HEK293 (cell line): ENCODE measurements at regions not wholly inside any gene's neighbourhood (a gene's known extent, or its start where the extent isn't known, plus 50 kb on each side); places are given as distances from the start of the nearest gene placed in this dataset.

Experiments used
- CTCF ChIA-PET: fragments of 350-600 bp; formaldehyde crosslinking; extraction: SDS; loops from one replicate; lab custom pipeline; 2021; ENCODE audit warnings: antibody characterized with exemption; lab: Yijun Ruan, JAX
- POLR2A ChIA-PET: fragments of 300-600 bp; formaldehyde crosslinking; extraction: SDS; loops from one replicate; lab custom pipeline; 2020; ENCODE audit warnings: antibody characterized with exemption, inconsistent platforms; lab: Yijun Ruan, JAX
- H3K27ac ChIP-seq: fragments of 200-500 bp; sonication (Bioruptor generic); 2 replicates; pipeline ENCODE4 v1.5.1; 2014; ENCODE audit warnings: low read depth, low read length, control low read depth, inconsistent platforms; ENCODE audit errors: extremely low read depth
- H3K36me3 ChIP-seq, 2 experiments: fragments of 200-500 bp in 1 of 2; sonication (Bioruptor generic) in 1 of 2; 1 replicate in 1 of 2; 2 replicates in 1 of 2; pipeline ENCODE4 v1.5.1; 2014 to 2017; ENCODE audit warnings: inconsistent platforms in 2 of 2, low read length in 2 of 2; ENCODE audit not compliant: control insufficient read depth in 2 of 2, insufficient read depth in 1 of 2
- H3K4me1 ChIP-seq: fragments of 200-500 bp; sonication (Bioruptor generic); 2 replicates; pipeline ENCODE4 v1.5.1; 2014; ENCODE audit warnings: mild to moderate bottlenecking, low read length, inconsistent platforms; ENCODE audit not compliant: control insufficient read depth, insufficient read depth
- H3K4me3 ChIP-seq: 2 replicates; pipeline ENCODE4 v1.5.1; 2011; ENCODE audit warnings: low read depth, mild to moderate bottlenecking, control low read depth, low read length, moderate library complexity
- H3K9me3 ChIP-seq: fragments of 200-500 bp; sonication (Bioruptor generic); 2 replicates; pipeline ENCODE4 v1.5.1; 2014; ENCODE audit warnings: low read depth, low read length, inconsistent platforms; ENCODE audit not compliant: control insufficient read depth, insufficient read depth
- AEBP2 ChIP-seq: fragments of 450-650 bp; formaldehyde crosslinking; IDR thresholded peaks from 2 replicates; pipeline ENCODE4 v1.5.1; 2016; ENCODE audit warnings: missing biosample characterization, missing genetic modification characterization, borderline replicate concordance
- ELK4 ChIP-seq: IDR thresholded peaks from 2 replicates; pipeline ENCODE4 v1.6.1; 2011; ENCODE audit warnings: mild to moderate bottlenecking, low read depth, low read length, borderline replicate concordance
- GFI1B ChIP-seq: fragments of 450-650 bp; formaldehyde crosslinking; IDR thresholded peaks from 2 replicates; pipeline ENCODE4 v1.5.1; 2016; ENCODE audit warnings: missing biosample characterization, missing genetic modification characterization
- GLIS2 ChIP-seq: fragments of 450-650 bp; formaldehyde crosslinking; IDR thresholded peaks from 2 replicates; pipeline ENCODE4 v1.5.1; 2016; ENCODE audit warnings: missing biosample characterization, missing genetic modification characterization
- KLF10 ChIP-seq: fragments of 450-650 bp; IDR thresholded peaks from 2 replicates; pipeline ENCODE4 v1.5.1; 2018; ENCODE audit warnings: missing biosample characterization, mild to moderate bottlenecking, missing genetic modification characterization
- SP3 ChIP-seq: fragments of 450-650 bp; formaldehyde crosslinking; IDR thresholded peaks from 2 replicates; pipeline ENCODE4 v1.5.1; 2016; ENCODE audit warnings: missing biosample characterization, missing genetic modification characterization
- ZBTB21 ChIP-seq: fragments of 450-650 bp; formaldehyde crosslinking; IDR thresholded peaks from 2 replicates; pipeline ENCODE4 v1.5.1; 2017; ENCODE audit warnings: missing biosample characterization, missing genetic modification characterization
- ZNF114 ChIP-seq: fragments of 450-650 bp; formaldehyde crosslinking; IDR thresholded peaks from 2 replicates; pipeline ENCODE4 v1.5.0; 2017; ENCODE audit warnings: missing biosample characterization, missing genetic modification characterization
- ZNF121 ChIP-seq: fragments of 450-650 bp; formaldehyde crosslinking; IDR thresholded peaks from 2 replicates; pipeline ENCODE4 v1.5.1; 2016; ENCODE audit warnings: missing biosample characterization, missing genetic modification characterization
- ZNF169 ChIP-seq: fragments of 450-650 bp; formaldehyde crosslinking; IDR thresholded peaks from 2 replicates; pipeline ENCODE4 v1.5.1; 2016; ENCODE audit warnings: missing biosample characterization, missing genetic modification characterization
- ZNF23 ChIP-seq: fragments of 450-650 bp; formaldehyde crosslinking; IDR thresholded peaks from 2 replicates; pipeline ENCODE4 v1.5.1; 2016; ENCODE audit warnings: missing biosample characterization, missing genetic modification characterization, borderline replicate concordance
- ZNF366 ChIP-seq: fragments of 450-650 bp; formaldehyde crosslinking; conservative IDR thresholded peaks from 2 replicates; pipeline ENCODE4 v1.5.1; 2016; ENCODE audit warnings: missing biosample characterization, missing genetic modification characterization
- ZNF600 ChIP-seq: fragments of 450-650 bp; formaldehyde crosslinking; IDR thresholded peaks from 2 replicates; pipeline ENCODE4 v1.5.1; 2016; ENCODE audit warnings: missing biosample characterization, missing genetic modification characterization
- ZNF621 ChIP-seq: fragments of 450-650 bp; formaldehyde crosslinking; IDR thresholded peaks from 2 replicates; pipeline ENCODE4 v1.5.1; 2017; ENCODE audit warnings: missing biosample characterization, missing genetic modification characterization
- ZNF701 ChIP-seq: fragments of 450-650 bp; formaldehyde crosslinking; IDR thresholded peaks from 2 replicates; pipeline ENCODE4 v1.5.1; 2016; ENCODE audit warnings: missing biosample characterization, missing genetic modification characterization
- ZNF704 ChIP-seq: fragments of 450-650 bp; formaldehyde crosslinking; IDR thresholded peaks from 2 replicates; pipeline ENCODE4 v1.5.1; 2016; ENCODE audit warnings: missing biosample characterization, missing genetic modification characterization
- ZNF76 ChIP-seq: fragments of 450-650 bp; formaldehyde crosslinking; IDR thresholded peaks from 2 replicates; pipeline ENCODE4; 2016; ENCODE audit warnings: low read depth, missing biosample characterization, missing genetic modification characterization, borderline replicate concordance
- ZNF777 ChIP-seq: fragments of 450-650 bp; formaldehyde crosslinking; IDR thresholded peaks from 2 replicates; pipeline ENCODE4 v1.5.1; 2017; ENCODE audit warnings: missing biosample characterization, missing genetic modification characterization, borderline replicate concordance
- ZNF792 ChIP-seq: fragments of 450-650 bp; formaldehyde crosslinking; IDR thresholded peaks from 2 replicates; pipeline ENCODE4 v1.5.1; 2016; ENCODE audit warnings: missing biosample characterization, missing genetic modification characterization
- ZNF843 ChIP-seq: fragments of 450-650 bp; formaldehyde crosslinking; IDR thresholded peaks from 2 replicates; pipeline ENCODE4 v1.5.1; 2016; ENCODE audit warnings: missing biosample characterization, missing genetic modification characterization

GRCh38 chr13:53822136-53822535 is 793.5 kb downstream of the OLFM4 start (continued):
- TF ChIP-seq ZNF704, result no peak

- POLR2A ChIA-PET, result no interaction called here
- CTCF ChIA-PET, result no interaction called here
- no peak overlapping the region for H3K27ac ChIP-seq
- H3K9me3 ChIP-seq, result no peaks in the 10 kb centered on the region
- H3K4me1 ChIP-seq, result no peaks in the 10 kb centered on the region
- no peaks in the 10 kb centered on the region for H3K36me3 ChIP-seq
- H3K4me3 ChIP-seq, result no peak overlapping the region
- TF ChIP-seq ZNF777, result no peak
- TF ChIP-seq, all 188 proteins: peak for 0
These were observed 810.8 kb downstream of the OLFM4 start for GRCh38 chr13:53839461-53839860.

- Histone ChIP-seq H3K27ac (no peak overlapping the region), H3K4me1 (no peaks in the 10 kb centered on the region), H3K9me3 (no peaks in the 10 kb centered on the region), H3K36me3 (no peaks in the 10 kb centered on the region), H3K4me3 (no peak overlapping the region)
- TF ChIP-seq KLF10 (no peak), ZNF792 (no peak), ZNF621 (tag by site-specific recombination) (no peak), ZNF76 (no peak), ZNF114 (tag by site-specific recombination) (no peak), ZNF121 (tag by site-specific recombination) (no peak), ZNF366 (tag by site-specific recombination) (no peak), ELK4 (no peak), GFI1B (tag by site-specific recombination) (no peak), ZBTB21 (tag by site-specific recombination) (no peak), ZNF843 (tag by site-specific recombination) (no peak), AEBP2 (tag by site-specific recombination) (no peak), ZNF600 (tag by site-specific recombination) (no peak), GLIS2 (tag by site-specific recombination) (no peak), SP3 (no peak), ZNF169 (tag by site-specific recombination) (no peak), ZNF23 (tag by site-specific recombination) (no peak), ZNF701 (tag by site-specific recombination) (no peak)
- ChIA-PET CTCF (no interaction called here), POLR2A (no interaction called here)
These were observed 816.0 kb downstream of the OLFM4 start for GRCh38 chr13:53844473-53845146.
